ENCODE measurements at regions not wholly inside any gene's neighbourhood (a gene's known extent, or its start where the extent isn't known, plus 50 kb on each side); places are given as distances from the start of the nearest gene placed in this dataset.

DNA sequence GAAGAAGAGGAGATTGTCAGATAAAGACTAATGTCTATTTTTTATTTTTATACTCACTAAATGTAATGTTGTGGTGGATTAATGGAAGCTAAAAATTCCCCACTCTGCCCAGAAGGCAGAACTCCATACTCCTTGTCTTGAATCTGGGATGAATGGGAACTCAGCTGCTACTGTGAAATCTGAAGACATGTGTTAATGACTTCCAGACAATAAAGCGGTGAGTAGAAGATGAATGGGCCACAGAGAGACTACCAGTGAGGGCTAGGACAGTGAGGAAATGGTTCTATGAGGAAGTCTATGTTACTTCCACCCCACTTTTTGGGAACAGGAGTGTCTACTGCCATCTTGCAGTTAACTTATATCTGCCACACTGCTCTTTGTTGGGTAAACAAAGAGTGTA, 726.9 kb downstream of the CDH8 start:
- TF ChIP-seq EZH2phosphoT487 (IDR thresholded peaks at IDR 0.05; ENCODE audit: borderline replicate concordance, low read length) = no peak
- TF ChIP-seq, protein P1, sequence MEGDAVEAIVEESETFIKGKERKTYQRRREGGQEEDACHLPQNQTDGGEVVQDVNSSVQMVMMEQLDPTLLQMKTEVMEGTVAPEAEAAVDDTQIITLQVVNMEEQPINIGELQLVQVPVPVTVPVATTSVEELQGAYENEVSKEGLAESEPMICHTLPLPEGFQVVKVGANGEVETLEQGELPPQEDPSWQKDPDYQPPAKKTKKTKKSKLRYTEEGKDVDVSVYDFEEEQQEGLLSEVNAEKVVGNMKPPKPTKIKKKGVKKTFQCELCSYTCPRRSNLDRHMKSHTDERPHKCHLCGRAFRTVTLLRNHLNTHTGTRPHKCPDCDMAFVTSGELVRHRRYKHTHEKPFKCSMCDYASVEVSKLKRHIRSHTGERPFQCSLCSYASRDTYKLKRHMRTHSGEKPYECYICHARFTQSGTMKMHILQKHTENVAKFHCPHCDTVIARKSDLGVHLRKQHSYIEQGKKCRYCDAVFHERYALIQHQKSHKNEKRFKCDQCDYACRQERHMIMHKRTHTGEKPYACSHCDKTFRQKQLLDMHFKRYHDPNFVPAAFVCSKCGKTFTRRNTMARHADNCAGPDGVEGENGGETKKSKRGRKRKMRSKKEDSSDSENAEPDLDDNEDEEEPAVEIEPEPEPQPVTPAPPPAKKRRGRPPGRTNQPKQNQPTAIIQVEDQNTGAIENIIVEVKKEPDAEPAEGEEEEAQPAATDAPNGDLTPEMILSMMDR (IDR thresholded peaks at IDR 0.05; ENCODE audit: low read depth, low read length, poor library complexity, severe bottlenecking) = no peak

All from DOHH2 (cell line).